Adrenal gland (tissue), 5 donors: ENCODE measurements at regions not wholly inside any gene's neighbourhood (a gene's known extent, or its start where the extent isn't known, plus 50 kb on each side); places are given as distances from the start of the nearest gene placed in this dataset.

Source experiments
- CTCF ChIP-seq, 6 experiments: fragments of 450-650 bp in 4 of 6; fragments of 200-600 bp in 2 of 6; sonication (generic) in 1 of 6; IDR thresholded peaks; 1 replicate in 5 of 6; 2 replicates in 1 of 6; pipeline versions ENCODE4 v1.5.1 to v1.8.0; 2016 to 2021; ENCODE audit warnings: antibody characterized with exemption in 6 of 6, mild to moderate bottlenecking in 2 of 6, moderate library complexity in 1 of 6
- POLR2A ChIP-seq, 2 donors: fragments of 450-650 bp; IDR thresholded peaks; one replicate each; pipeline ENCODE4 v1.6.1; 2017; ENCODE audit warnings: antibody characterized with exemption in 2 of 2, mild to moderate bottlenecking in 2 of 2, moderate library complexity in 1 of 2
- donor health status: DM: no; HTN: no; CAD: no.

- no peak for TF ChIP-seq CTCF (IDR thresholded peaks at IDR 0.05)
- TF ChIP-seq POLR2A (IDR thresholded peaks at IDR 0.05), result no peak
These were observed 320.4 kb downstream of the ZFHX3 start for GRCh38 chr16:72727565-72727964.
